ENCODE measurements at regions not wholly inside any gene's neighbourhood (a gene's known extent, or its start where the extent isn't known, plus 50 kb on each side); places are given as distances from the start of the nearest gene placed in this dataset.

- no peak overlapping the region for H3K27ac ChIP-seq (ENCODE audit: low read length)
- H2AFZ ChIP-seq (ENCODE audit: low read length): no peak overlapping the region
- H4K20me1 ChIP-seq (ENCODE audit: insufficient read depth, low read depth, low read length): no peaks in the 10 kb centered on the region
- peaks cover 8% of the 10 kb centered on the region for H3K4me1 ChIP-seq (ENCODE audit: low read length)
- H3K79me2 ChIP-seq (ENCODE audit: low read length): no peaks in the 10 kb centered on the region
- DNase-seq: no peak
- H3K4me3 ChIP-seq (ENCODE audit: low read length): no peak overlapping the region
- no peak overlapping the region for H3K9ac ChIP-seq (ENCODE audit: low read length)
- no peaks in the 10 kb centered on the region for H3K9me2 ChIP-seq (replicated peaks; ENCODE audit: insufficient read depth, low read length)
- no peaks in the 10 kb centered on the region for H3K9me3 ChIP-seq (ENCODE audit: low read length)
- no peak overlapping the region for H3K4me2 ChIP-seq (ENCODE audit: low read depth, low read length, poor library complexity, severe bottlenecking)
- no peaks in the 10 kb centered on the region for H3K27me3 ChIP-seq (ENCODE audit: low read length)
- H3K36me3 ChIP-seq (ENCODE audit: insufficient read depth, low read length): no peaks in the 10 kb centered on the region
Observed at GRCh38 chr3:152206243-152206760, 62.4 kb upstream of the MBNL1 start.

- Histone ChIP-seq H3K9ac (ENCODE audit: low read length) (no peak overlapping the region), H3K79me2 (ENCODE audit: low read length) (no peaks in the 10 kb centered on the region), H3K4me1 (ENCODE audit: low read length) (peaks cover 8% of the 10 kb centered on the region), H4K20me1 (ENCODE audit: insufficient read depth, low read depth, low read length) (no peaks in the 10 kb centered on the region), H3K4me2 (ENCODE audit: low read depth, low read length, poor library complexity, severe bottlenecking) (no peak overlapping the region), H3K36me3 (ENCODE audit: insufficient read depth, low read length) (no peaks in the 10 kb centered on the region), H2AFZ (ENCODE audit: low read length) (no peak overlapping the region), H3K9me3 (ENCODE audit: low read length) (no peaks in the 10 kb centered on the region), H3K27me3 (ENCODE audit: low read length) (no peaks in the 10 kb centered on the region), H3K9me2 (replicated peaks; ENCODE audit: insufficient read depth, low read length) (no peaks in the 10 kb centered on the region), H3K27ac (ENCODE audit: low read length) (no peak overlapping the region), H3K4me3 (ENCODE audit: low read length) (no peak overlapping the region)
- no peak for DNase-seq
Observed at GRCh38 chr3:152208439-152208838, 60.3 kb upstream of the MBNL1 start.

- DNase-seq: no peak
- H3K36me3 ChIP-seq (ENCODE audit: insufficient read depth, low read length): no peaks in the 10 kb centered on the region
- H3K27ac ChIP-seq (ENCODE audit: low read length): no peak overlapping the region
- no peaks in the 10 kb centered on the region for H3K9me3 ChIP-seq (ENCODE audit: low read length)
- H3K27me3 ChIP-seq (ENCODE audit: low read length): no peaks in the 10 kb centered on the region
- H3K79me2 ChIP-seq (ENCODE audit: low read length): no peaks in the 10 kb centered on the region
- no peaks in the 10 kb centered on the region for H4K20me1 ChIP-seq (ENCODE audit: insufficient read depth, low read depth, low read length)
- H3K4me1 ChIP-seq (ENCODE audit: low read length): peaks cover 8% of the 10 kb centered on the region
- H3K9me2 ChIP-seq (replicated peaks; ENCODE audit: insufficient read depth, low read length): no peaks in the 10 kb centered on the region
- no peak overlapping the region for H2AFZ ChIP-seq (ENCODE audit: low read length)
- no peak overlapping the region for H3K9ac ChIP-seq (ENCODE audit: low read length)
- no peak overlapping the region for H3K4me2 ChIP-seq (ENCODE audit: low read depth, low read length, poor library complexity, severe bottlenecking)
- H3K4me3 ChIP-seq (ENCODE audit: low read length): no peak overlapping the region
Observed at GRCh38 chr3:152209060-152209459, 59.7 kb upstream of the MBNL1 start.

DNA sequence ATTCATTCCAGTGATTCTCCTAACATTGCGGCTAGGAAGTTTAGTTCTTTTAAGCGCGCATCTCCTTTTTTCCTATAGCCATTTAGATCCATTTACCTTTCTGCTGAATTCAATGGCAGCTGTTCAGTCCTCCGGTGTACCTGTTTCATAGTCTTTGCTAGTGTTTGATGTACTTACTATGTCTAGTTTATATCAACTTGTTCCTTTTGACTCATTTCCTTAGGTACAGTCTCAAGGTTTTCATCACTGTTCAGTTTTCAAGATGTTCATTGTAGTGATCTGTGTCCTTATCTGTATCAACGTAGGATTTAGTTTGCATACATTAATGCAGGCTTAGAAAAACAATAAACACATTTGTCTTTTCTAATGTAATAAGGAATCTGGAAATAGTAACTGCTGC lies 59.0 kb upstream of the MBNL1 start:
- Histone ChIP-seq H4K20me1 (ENCODE audit: insufficient read depth, low read depth, low read length) (no peaks in the 10 kb centered on the region), H3K4me1 (ENCODE audit: low read length) (peaks cover 8% of the 10 kb centered on the region), H3K9ac (ENCODE audit: low read length) (no peak overlapping the region), H3K27ac (ENCODE audit: low read length) (no peak overlapping the region), H3K4me3 (ENCODE audit: low read length) (no peak overlapping the region), H2AFZ (ENCODE audit: low read length) (no peak overlapping the region), H3K79me2 (ENCODE audit: low read length) (no peaks in the 10 kb centered on the region), H3K36me3 (ENCODE audit: insufficient read depth, low read length) (no peaks in the 10 kb centered on the region), H3K4me2 (ENCODE audit: low read depth, low read length, poor library complexity, severe bottlenecking) (no peak overlapping the region), H3K9me2 (replicated peaks; ENCODE audit: insufficient read depth, low read length) (no peaks in the 10 kb centered on the region), H3K9me3 (ENCODE audit: low read length) (no peaks in the 10 kb centered on the region), H3K27me3 (ENCODE audit: low read length) (no peaks in the 10 kb centered on the region)
- no peak for DNase-seq

DNA sequence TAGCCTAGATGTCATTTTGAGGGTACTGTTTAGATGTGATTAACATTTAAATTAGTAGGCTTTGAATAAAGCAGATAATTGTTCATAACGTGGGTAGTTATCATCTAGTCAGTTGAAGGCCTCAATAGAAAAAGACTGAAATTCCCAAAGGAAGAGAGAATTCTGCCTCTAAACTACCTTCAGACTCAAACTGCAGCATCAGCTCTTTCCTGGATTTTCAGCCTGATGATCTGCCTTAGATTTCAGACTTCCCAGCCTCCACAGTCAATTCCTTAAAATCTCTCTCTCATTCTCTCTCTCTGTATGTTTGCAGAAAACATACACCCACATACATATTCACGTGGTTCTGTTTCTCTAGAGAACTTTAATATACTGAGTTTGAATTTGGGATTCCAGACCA lies 58.0 kb upstream of the MBNL1 start:
- Histone ChIP-seq H3K4me3 (ENCODE audit: low read length) (no peak overlapping the region), H3K9me3 (ENCODE audit: low read length) (no peaks in the 10 kb centered on the region), H3K4me1 (ENCODE audit: low read length) (no peaks in the 10 kb centered on the region), H3K27me3 (ENCODE audit: low read length) (no peaks in the 10 kb centered on the region), H3K27ac (ENCODE audit: low read length) (no peak overlapping the region), H3K36me3 (ENCODE audit: insufficient read depth, low read length) (no peaks in the 10 kb centered on the region), H3K4me2 (ENCODE audit: low read depth, low read length, poor library complexity, severe bottlenecking) (no peak overlapping the region), H3K79me2 (ENCODE audit: low read length) (no peaks in the 10 kb centered on the region), H3K9ac (ENCODE audit: low read length) (no peak overlapping the region), H3K9me2 (replicated peaks; ENCODE audit: insufficient read depth, low read length) (no peaks in the 10 kb centered on the region), H2AFZ (ENCODE audit: low read length) (no peak overlapping the region), H4K20me1 (ENCODE audit: insufficient read depth, low read depth, low read length) (no peaks in the 10 kb centered on the region)
- no peak for DNase-seq

GRCh38 chr3:152211655-152212054 lies 57.1 kb upstream of the MBNL1 start:
- Histone ChIP-seq H3K4me3 (ENCODE audit: low read length) (no peak overlapping the region), H3K9me2 (replicated peaks; ENCODE audit: insufficient read depth, low read length) (no peaks in the 10 kb centered on the region), H3K36me3 (ENCODE audit: insufficient read depth, low read length) (no peaks in the 10 kb centered on the region), H2AFZ (ENCODE audit: low read length) (no peak overlapping the region), H3K27me3 (ENCODE audit: low read length) (no peaks in the 10 kb centered on the region), H4K20me1 (ENCODE audit: insufficient read depth, low read depth, low read length) (no peaks in the 10 kb centered on the region), H3K27ac (ENCODE audit: low read length) (no peak overlapping the region), H3K4me1 (ENCODE audit: low read length) (no peaks in the 10 kb centered on the region), H3K9ac (ENCODE audit: low read length) (no peak overlapping the region), H3K4me2 (ENCODE audit: low read depth, low read length, poor library complexity, severe bottlenecking) (no peak overlapping the region), H3K79me2 (ENCODE audit: low read length) (no peaks in the 10 kb centered on the region), H3K9me3 (ENCODE audit: low read length) (no peaks in the 10 kb centered on the region)
- no peak for DNase-seq

DNA sequence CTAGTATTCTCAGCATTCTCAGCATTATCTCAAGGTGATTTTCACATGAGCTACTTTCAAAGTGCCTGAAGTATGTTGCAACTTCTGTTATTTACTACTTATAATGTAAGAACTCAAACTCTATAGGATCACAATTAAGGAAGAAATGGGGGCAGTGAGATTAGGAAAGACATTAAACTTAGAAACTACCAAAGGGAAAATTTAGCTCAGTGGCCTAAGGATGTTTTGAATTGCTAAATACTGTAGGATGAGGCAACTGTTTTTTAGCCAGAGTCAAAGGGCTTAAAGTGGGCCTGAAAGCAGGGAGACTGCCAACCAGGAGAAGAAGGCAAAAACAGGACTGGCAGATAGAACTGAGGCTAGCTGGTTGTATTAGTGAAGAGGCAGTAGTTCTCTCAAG lies 55.5 kb upstream of the MBNL1 start:
- Histone ChIP-seq H3K27me3 (ENCODE audit: low read length) (no peaks in the 10 kb centered on the region), H3K4me3 (ENCODE audit: low read length) (no peak overlapping the region), H3K4me1 (ENCODE audit: low read length) (no peaks in the 10 kb centered on the region), H4K20me1 (ENCODE audit: insufficient read depth, low read depth, low read length) (no peaks in the 10 kb centered on the region), H3K4me2 (ENCODE audit: low read depth, low read length, poor library complexity, severe bottlenecking) (no peak overlapping the region), H3K9me3 (ENCODE audit: low read length) (no peaks in the 10 kb centered on the region), H3K79me2 (ENCODE audit: low read length) (no peaks in the 10 kb centered on the region), H2AFZ (ENCODE audit: low read length) (no peak overlapping the region), H3K9me2 (replicated peaks; ENCODE audit: insufficient read depth, low read length) (no peaks in the 10 kb centered on the region), H3K36me3 (ENCODE audit: insufficient read depth, low read length) (no peaks in the 10 kb centered on the region), H3K9ac (ENCODE audit: low read length) (no peak overlapping the region), H3K27ac (ENCODE audit: low read length) (no peak overlapping the region)
- no peak for DNase-seq

DNA sequence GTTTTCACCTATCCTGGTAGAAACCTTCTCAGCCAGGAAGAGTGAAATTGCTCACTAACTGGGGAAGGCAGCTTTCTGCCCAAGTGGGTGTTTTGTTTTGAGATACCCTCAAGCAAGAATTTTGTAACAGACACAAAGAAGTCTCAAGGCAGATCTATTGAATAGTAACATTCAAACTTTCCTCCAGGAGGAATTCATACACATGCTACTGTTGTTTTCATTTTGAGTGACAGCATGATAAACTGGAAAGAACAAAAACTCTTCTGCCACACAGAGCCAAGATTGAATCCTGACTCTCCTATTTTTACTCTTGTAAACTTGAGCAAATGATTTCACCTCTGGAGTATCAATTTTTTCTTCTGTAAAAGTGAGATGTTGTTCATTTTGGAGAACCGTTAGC lies 54.8 kb upstream of the MBNL1 start:
- Histone ChIP-seq H4K20me1 (ENCODE audit: insufficient read depth, low read depth, low read length) (no peaks in the 10 kb centered on the region), H3K36me3 (ENCODE audit: insufficient read depth, low read length) (no peaks in the 10 kb centered on the region), H3K9ac (ENCODE audit: low read length) (no peak overlapping the region), H3K4me3 (ENCODE audit: low read length) (no peak overlapping the region), H3K27ac (ENCODE audit: low read length) (no peak overlapping the region), H3K27me3 (ENCODE audit: low read length) (no peaks in the 10 kb centered on the region), H3K4me1 (ENCODE audit: low read length) (no peaks in the 10 kb centered on the region), H3K9me3 (ENCODE audit: low read length) (no peaks in the 10 kb centered on the region), H3K4me2 (ENCODE audit: low read depth, low read length, poor library complexity, severe bottlenecking) (no peak overlapping the region), H3K79me2 (ENCODE audit: low read length) (no peaks in the 10 kb centered on the region), H3K9me2 (replicated peaks; ENCODE audit: insufficient read depth, low read length) (no peaks in the 10 kb centered on the region), H2AFZ (ENCODE audit: low read length) (no peak overlapping the region)
- no peak for DNase-seq
